D721Med (cell line): ENCODE measurements at regions not wholly inside any gene's neighbourhood (a gene's known extent, or its start where the extent isn't known, plus 50 kb on each side); places are given as distances from the start of the nearest gene placed in this dataset.

ENCODE experiments used
- DNase-seq: peaks from one replicate; pipeline ENCODE4 v3.0.0; 2011; ENCODE audit warnings: low spot score; ENCODE audit not compliant: insufficient read length
- FAIRE-seq: peaks from 2 replicates; lab custom pipeline; 2011; peaks lifted over from hg19 to GRCh38; lab: Jason Lieb, UNC
- TF ChIP-seq, protein P1 (sequence below): IDR thresholded peaks from 2 replicates; pipeline ENCODE4 v1.5.1; 2012; ENCODE audit warnings: mild to moderate bottlenecking, control low read depth; ENCODE audit not compliant: insufficient read depth; ENCODE audit errors: missing control alignments

DNA sequence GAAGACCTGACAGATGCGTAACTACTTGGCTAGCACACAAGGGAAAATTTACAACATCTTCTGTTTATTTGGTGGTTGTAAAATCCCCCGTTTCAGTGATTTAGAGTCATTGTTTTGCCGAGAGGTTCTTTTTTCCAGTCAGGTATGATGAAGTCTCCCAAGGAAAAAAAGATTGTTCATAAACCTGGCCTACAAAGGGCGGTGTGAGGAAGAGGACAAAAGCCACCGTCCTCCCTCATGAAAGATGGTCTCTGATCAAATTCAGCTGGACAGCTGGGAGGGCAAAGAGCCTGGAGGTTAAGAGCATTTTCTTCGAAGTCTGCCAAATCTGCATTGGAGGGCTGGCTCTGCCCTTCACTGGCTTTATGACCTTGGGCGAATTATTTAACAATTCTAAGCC lies 419.9 kb downstream of the HAPSTR1 start:
- DNase-seq (no peak), FAIRE-seq (no peak)
- TF ChIP-seq, protein P1, sequence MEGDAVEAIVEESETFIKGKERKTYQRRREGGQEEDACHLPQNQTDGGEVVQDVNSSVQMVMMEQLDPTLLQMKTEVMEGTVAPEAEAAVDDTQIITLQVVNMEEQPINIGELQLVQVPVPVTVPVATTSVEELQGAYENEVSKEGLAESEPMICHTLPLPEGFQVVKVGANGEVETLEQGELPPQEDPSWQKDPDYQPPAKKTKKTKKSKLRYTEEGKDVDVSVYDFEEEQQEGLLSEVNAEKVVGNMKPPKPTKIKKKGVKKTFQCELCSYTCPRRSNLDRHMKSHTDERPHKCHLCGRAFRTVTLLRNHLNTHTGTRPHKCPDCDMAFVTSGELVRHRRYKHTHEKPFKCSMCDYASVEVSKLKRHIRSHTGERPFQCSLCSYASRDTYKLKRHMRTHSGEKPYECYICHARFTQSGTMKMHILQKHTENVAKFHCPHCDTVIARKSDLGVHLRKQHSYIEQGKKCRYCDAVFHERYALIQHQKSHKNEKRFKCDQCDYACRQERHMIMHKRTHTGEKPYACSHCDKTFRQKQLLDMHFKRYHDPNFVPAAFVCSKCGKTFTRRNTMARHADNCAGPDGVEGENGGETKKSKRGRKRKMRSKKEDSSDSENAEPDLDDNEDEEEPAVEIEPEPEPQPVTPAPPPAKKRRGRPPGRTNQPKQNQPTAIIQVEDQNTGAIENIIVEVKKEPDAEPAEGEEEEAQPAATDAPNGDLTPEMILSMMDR, result no peak

DNA sequence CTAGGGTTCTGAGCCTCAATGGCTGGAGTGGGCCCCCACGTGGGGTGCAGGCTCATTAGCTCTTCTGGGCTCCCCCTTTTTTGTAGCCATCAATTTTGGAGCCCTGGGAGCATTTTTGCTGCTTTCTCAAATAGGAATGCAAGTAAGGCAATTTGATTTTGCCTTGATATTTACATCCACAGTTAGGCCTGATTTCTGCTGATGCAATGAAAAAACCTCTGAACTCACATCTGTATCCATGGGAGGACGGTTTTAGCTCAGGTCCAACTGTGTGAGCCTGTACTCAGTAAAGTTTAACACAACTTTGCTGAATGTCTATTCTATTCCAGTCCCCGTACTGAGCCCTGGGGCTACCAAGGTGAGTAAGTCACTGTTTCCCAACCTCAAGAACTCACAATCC lies 425.0 kb downstream of the HAPSTR1 start:
- TF ChIP-seq, protein P1, result no peak
- FAIRE-seq, result no peak
- no peak for DNase-seq

DNA sequence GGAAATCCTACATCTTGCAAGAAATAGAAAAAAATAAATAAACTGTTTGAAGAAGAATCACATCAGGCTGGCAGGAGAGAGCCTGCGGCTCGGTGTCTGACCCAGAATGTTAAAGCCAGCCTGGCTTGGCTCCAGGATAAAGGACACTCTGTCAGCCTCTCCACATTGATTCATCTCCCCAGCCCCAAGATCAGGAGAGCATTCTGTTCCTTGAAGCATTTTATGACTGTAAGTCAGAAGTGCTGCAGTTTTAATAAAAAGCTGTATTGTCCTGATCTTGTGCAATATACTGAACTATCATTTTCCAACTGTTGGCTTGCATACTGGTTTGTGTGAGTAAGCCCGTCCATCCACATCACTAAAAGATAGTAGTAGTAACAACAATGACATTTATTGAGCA lies 426.6 kb downstream of the HAPSTR1 start:
- TF ChIP-seq, protein P1, result no peak
- FAIRE-seq (no peak), DNase-seq (no peak)

DNA sequence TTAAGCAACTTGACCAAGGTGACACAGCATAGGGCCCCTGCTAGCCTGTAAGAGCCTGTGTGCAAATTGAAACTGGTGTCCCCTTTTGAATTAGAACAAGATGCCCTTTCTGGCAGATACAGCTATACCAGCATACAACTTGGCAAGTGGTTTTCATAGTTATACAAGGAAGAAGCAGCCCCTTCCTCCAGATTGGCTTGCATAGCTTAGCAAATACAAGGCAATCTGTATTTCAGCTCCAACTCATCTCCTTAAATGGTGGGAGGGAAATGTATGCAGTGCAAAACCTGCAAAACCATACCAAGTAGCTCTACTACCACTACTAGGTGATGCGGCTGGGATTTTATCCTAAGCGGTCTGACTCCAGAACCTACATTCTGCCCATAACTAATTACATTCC lies 427.1 kb downstream of the HAPSTR1 start:
- TF ChIP-seq, protein P1, result no peak
- no peak for FAIRE-seq
- no peak for DNase-seq

DNA sequence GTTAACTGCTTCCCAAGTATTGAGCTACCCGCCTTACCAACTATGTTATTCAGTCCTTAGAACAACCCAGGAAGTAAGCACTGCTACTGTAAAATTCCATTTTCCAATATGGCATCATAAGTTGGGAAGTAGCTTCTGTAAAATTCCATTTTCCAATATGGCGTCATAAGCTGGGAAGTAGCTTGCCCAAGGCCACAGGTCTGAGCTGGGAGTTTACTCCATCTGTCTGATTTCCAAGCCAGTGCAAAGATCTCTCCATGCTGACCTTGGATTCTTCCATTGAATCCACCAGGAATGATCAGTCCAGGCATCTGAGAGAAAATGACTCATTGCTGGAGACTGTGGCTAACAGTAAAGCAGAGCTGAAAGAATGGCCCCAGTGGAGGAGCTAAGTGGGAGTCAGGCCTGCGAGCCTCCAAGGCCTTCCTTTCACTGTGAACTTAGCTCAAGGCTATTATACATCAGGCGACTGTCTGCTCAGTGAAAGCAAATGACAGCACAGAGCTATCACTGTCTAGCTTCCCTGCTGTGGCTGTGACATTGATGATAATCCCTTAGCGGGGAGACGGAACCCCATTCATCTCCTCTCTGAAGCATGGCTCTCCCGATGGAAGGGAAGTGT lies 430.4 kb downstream of the HAPSTR1 start:
- no peak for FAIRE-seq
- TF ChIP-seq, protein P1, result no peak
- no peak for DNase-seq

DNA sequence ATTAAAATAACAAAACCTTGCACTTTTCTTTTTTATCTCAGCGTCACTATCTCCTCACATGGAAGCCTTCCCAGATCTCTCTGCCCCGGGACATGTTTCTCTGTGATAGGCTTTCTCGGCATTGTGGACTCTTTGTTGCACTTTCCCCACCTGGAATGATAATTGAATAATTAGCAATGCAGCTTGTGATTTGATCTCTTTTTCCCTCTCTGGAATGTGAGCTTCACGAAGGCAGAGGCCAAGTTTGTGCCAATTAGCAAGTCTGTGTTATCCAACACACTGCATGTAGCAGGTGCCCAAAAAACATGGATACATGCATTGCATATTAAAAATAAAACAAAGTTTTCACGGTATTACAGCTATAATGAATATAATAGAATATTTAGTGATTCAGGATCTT lies 431.2 kb downstream of the HAPSTR1 start:
- FAIRE-seq, result no peak
- TF ChIP-seq, protein P1, result no peak
- DNase-seq, result no peak

DNA sequence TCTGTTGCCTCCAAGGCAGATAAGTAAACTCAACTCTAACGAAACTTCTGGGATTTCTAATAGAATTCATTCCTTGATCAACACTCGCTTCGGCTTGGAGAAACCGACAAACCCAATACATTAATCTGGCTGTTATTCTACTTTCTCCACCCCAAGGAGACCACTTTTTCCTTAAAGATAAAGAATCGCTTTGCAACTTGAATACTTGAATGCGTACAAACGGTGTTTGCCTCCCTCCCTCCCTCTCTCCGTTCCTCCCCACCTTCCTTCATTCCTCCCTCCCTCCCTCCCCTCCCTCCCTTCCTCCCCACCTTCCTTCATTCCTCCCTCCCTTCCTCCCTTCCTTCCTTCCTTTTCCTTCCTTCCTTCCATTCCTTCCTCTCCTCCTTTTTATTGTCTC lies 432.6 kb downstream of the HAPSTR1 start:
- no peak for DNase-seq
- TF ChIP-seq, protein P1, result no peak

More for the DNA sequence above, 432.6 kb downstream of the HAPSTR1 start:
- no peak for FAIRE-seq
